ENCODE measurements at regions not wholly inside any gene's neighbourhood (a gene's known extent, or its start where the extent isn't known, plus 50 kb on each side); places are given as distances from the start of the nearest gene placed in this dataset.
A peak's percentile ranks its signal among the peaks of the same experiment; 100 is the strongest.
"Not testable (repeated sequence)": the region's sequence is repeated elsewhere in the genome, so short reads cannot be mapped to it uniquely, and the experiment has no call there.

GRCh38 chrX:78574306-78574705, 84.8 kb downstream of the RTL3 start:
- Histone ChIP-seq H3K27me3 (ENCODE audit: control insufficient read depth in 3 of 3, insufficient read depth in 3 of 3, low read length in 2 of 3) (no peaks in the 10 kb centered on the region), H3K27ac (ENCODE audit: low read depth in 1 of 2, low read length in 1 of 2) (no peak overlapping the region), H3K36me3 (ENCODE audit: control insufficient read depth in 4 of 4, insufficient read depth in 4 of 4, low read length in 4 of 4) (no peaks in the 10 kb centered on the region), H3K9me3 (ENCODE audit: control insufficient read depth in 4 of 4, insufficient read depth in 3 of 4, low read length in 3 of 4) (no peaks in the 10 kb centered on the region), H3K4me1 (ENCODE audit: control insufficient read depth in 5 of 5, insufficient read depth in 5 of 5, low read length in 5 of 5) (no peaks in the 10 kb centered on the region), H3K4me3 (no peak overlapping the region), H3K9ac (ENCODE audit: insufficient read depth in 1 of 2, low read length in 2 of 2) (no peak overlapping the region)
- no peak for TF ChIP-seq CTCF (IDR thresholded peaks at IDR 0.05; ENCODE audit: control extremely low read depth, extremely low read depth)
- peak in 1 of 3 donors; percentile 1 for DNase-seq
- no peak for ATAC-seq (ENCODE audit: insufficient read depth, low FRiP score)
- 20 to 61% methylated on average over 3 of the region's 3 CpGs for WGBS, 2 donors

GRCh38 chrX:78573630-78574029, 85.5 kb downstream of the RTL3 start:
- ATAC-seq (ENCODE audit: insufficient read depth, low FRiP score) (no peak), DNase-seq (no peak)
- no peak for TF ChIP-seq CTCF (IDR thresholded peaks at IDR 0.05; ENCODE audit: control extremely low read depth, extremely low read depth)
- Histone ChIP-seq H3K27me3 (ENCODE audit: control insufficient read depth in 3 of 3, insufficient read depth in 3 of 3, low read length in 2 of 3) (no peaks in the 10 kb centered on the region), H3K4me3 (no peak overlapping the region), H3K36me3 (ENCODE audit: control insufficient read depth in 4 of 4, insufficient read depth in 4 of 4, low read length in 4 of 4) (no peaks in the 10 kb centered on the region), H3K9ac (ENCODE audit: insufficient read depth in 1 of 2, low read length in 2 of 2) (no peak overlapping the region), H3K9me3 (ENCODE audit: control insufficient read depth in 4 of 4, insufficient read depth in 3 of 4, low read length in 3 of 4) (no peaks in the 10 kb centered on the region), H3K27ac (ENCODE audit: low read depth in 1 of 2, low read length in 1 of 2) (no peak overlapping the region), H3K4me1 (ENCODE audit: control insufficient read depth in 5 of 5, insufficient read depth in 5 of 5, low read length in 5 of 5) (no peaks in the 10 kb centered on the region)
- 52 to 88% methylated on average over 2 of the region's 2 CpGs for WGBS, 2 donors

GRCh38 chrX:78571849-78572248, 87.3 kb downstream of the RTL3 start:
- H3K9me3 ChIP-seq (ENCODE audit: control insufficient read depth in 4 of 4, insufficient read depth in 3 of 4, low read length in 3 of 4): no peaks in the 10 kb centered on the region
- H3K36me3 ChIP-seq (ENCODE audit: control insufficient read depth in 4 of 4, insufficient read depth in 4 of 4, low read length in 4 of 4): no peaks in the 10 kb centered on the region
- H3K4me1 ChIP-seq (ENCODE audit: control insufficient read depth in 5 of 5, insufficient read depth in 5 of 5, low read length in 5 of 5): no peaks in the 10 kb centered on the region
- DNase-seq (no peak), ATAC-seq (ENCODE audit: insufficient read depth, low FRiP score) (no peak)
- WGBS, 2 donors: 40 to 52% methylated on average over 2 of the region's 2 CpGs
- no peak overlapping the region for H3K9ac ChIP-seq (ENCODE audit: insufficient read depth in 1 of 2, low read length in 2 of 2)
- H3K4me3 ChIP-seq: no peak overlapping the region
- no peak for TF ChIP-seq CTCF (IDR thresholded peaks at IDR 0.05; ENCODE audit: control extremely low read depth, extremely low read depth)
- no peaks in the 10 kb centered on the region for H3K27me3 ChIP-seq (ENCODE audit: control insufficient read depth in 3 of 3, insufficient read depth in 3 of 3, low read length in 2 of 3)
- H3K27ac ChIP-seq (ENCODE audit: low read depth in 1 of 2, low read length in 1 of 2): no peak overlapping the region

GRCh38 chrX:78555401-78555980, 103.6 kb downstream of the RTL3 start:
- DNase-seq (peak in 2 of 3 donors; percentile 5 to 6), ATAC-seq (ENCODE audit: insufficient read depth, low FRiP score) (no peak)
- 44 to 46% methylated on average over 3 of the region's 3 CpGs for WGBS, 2 donors

GRCh38 chrX:78552628-78553027, 106.5 kb downstream of the RTL3 start:
- H3K27me3 ChIP-seq (ENCODE audit: control insufficient read depth in 3 of 3, insufficient read depth in 3 of 3, low read length in 2 of 3); H3K9ac ChIP-seq (ENCODE audit: insufficient read depth in 1 of 2, low read length in 2 of 2); H3K27ac ChIP-seq (ENCODE audit: low read depth in 1 of 2, low read length in 1 of 2); H3K4me3 ChIP-seq; DNase-seq; H3K36me3 ChIP-seq (ENCODE audit: control insufficient read depth in 4 of 4, insufficient read depth in 4 of 4, low read length in 4 of 4); H3K9me3 ChIP-seq (ENCODE audit: control insufficient read depth in 4 of 4, insufficient read depth in 3 of 4, low read length in 3 of 4); ATAC-seq (ENCODE audit: insufficient read depth, low FRiP score); H3K4me1 ChIP-seq (ENCODE audit: control insufficient read depth in 5 of 5, insufficient read depth in 5 of 5, low read length in 5 of 5): not testable (repeated sequence)
- WGBS, 2 donors: 54 to 67% methylated on average over 1 of the region's 1 CpG

More at GRCh38 chrX:78555401-78555980, 103.6 kb downstream of the RTL3 start:
- peak; percentile 19 for TF ChIP-seq CTCF (IDR thresholded peaks at IDR 0.05; ENCODE audit: control extremely low read depth, extremely low read depth)
- Histone ChIP-seq H3K4me1 (ENCODE audit: control insufficient read depth in 5 of 5, insufficient read depth in 5 of 5, low read length in 5 of 5) (no peaks in the 10 kb centered on the region), H3K36me3 (ENCODE audit: control insufficient read depth in 4 of 4, insufficient read depth in 4 of 4, low read length in 4 of 4) (no peaks in the 10 kb centered on the region), H3K4me3 (no peak overlapping the region), H3K9me3 (ENCODE audit: control insufficient read depth in 4 of 4, insufficient read depth in 3 of 4, low read length in 3 of 4) (no peaks in the 10 kb centered on the region), H3K9ac (ENCODE audit: insufficient read depth in 1 of 2, low read length in 2 of 2) (no peak overlapping the region), H3K27ac (ENCODE audit: low read depth in 1 of 2, low read length in 1 of 2) (no peak overlapping the region), H3K27me3 (ENCODE audit: control insufficient read depth in 3 of 3, insufficient read depth in 3 of 3, low read length in 2 of 3) (no peaks in the 10 kb centered on the region)
